ENCODE measurements at regions not wholly inside any gene's neighbourhood (a gene's known extent, or its start where the extent isn't known, plus 50 kb on each side); places are given as distances from the start of the nearest gene placed in this dataset.
A peak's percentile ranks its signal among the peaks of the same experiment; 100 is the strongest.

DNA sequence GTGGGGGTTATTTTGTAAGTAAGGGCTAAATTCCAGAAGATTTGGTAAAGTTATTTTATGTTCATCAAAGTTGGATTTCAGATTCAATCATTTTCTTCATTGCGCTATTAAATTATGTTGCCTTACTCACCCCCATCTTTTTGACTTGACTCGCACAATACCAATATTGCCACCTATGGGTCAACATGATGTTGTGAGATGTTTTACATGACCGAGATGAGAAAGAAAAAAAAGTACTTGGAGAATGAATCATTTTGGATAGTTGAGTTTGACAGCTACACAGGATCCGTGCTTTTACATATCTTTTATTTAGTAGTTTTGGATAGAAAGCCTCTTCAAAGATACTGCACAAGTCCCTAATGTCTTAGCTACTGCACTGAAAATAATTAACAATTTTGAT, 224.2 kb upstream of the EMCN start:
- TF ChIP-seq, protein P1, sequence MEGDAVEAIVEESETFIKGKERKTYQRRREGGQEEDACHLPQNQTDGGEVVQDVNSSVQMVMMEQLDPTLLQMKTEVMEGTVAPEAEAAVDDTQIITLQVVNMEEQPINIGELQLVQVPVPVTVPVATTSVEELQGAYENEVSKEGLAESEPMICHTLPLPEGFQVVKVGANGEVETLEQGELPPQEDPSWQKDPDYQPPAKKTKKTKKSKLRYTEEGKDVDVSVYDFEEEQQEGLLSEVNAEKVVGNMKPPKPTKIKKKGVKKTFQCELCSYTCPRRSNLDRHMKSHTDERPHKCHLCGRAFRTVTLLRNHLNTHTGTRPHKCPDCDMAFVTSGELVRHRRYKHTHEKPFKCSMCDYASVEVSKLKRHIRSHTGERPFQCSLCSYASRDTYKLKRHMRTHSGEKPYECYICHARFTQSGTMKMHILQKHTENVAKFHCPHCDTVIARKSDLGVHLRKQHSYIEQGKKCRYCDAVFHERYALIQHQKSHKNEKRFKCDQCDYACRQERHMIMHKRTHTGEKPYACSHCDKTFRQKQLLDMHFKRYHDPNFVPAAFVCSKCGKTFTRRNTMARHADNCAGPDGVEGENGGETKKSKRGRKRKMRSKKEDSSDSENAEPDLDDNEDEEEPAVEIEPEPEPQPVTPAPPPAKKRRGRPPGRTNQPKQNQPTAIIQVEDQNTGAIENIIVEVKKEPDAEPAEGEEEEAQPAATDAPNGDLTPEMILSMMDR (IDR thresholded peaks at IDR 0.05; ENCODE audit: low read depth, low read length), result peak; percentile 62
- TF ChIP-seq EZH2phosphoT487 (IDR thresholded peaks at IDR 0.05; ENCODE audit: low read depth), result no peak
